Right renal cortex interstitium (tissue), 3 donors: ENCODE measurements at regions not wholly inside any gene's neighbourhood (a gene's known extent, or its start where the extent isn't known, plus 50 kb on each side); places are given as distances from the start of the nearest gene placed in this dataset.
"Not testable (repeated sequence)": the region's sequence is repeated elsewhere in the genome, so short reads cannot be mapped to it uniquely, and the experiment has no call there.

Experiments used
- DNase-seq, 3 donors: peaks; one replicate each; pipeline ENCODE4 v3.0.0-alpha.2; 2013; ENCODE audit warnings: low read depth in 3 of 3, low spot score in 2 of 3

GRCh38 chr16:86878236-86879080 is 300.1 kb downstream of the FOXL1 start:
- no peak for DNase-seq

GRCh38 chr16:86879268-86879667 is 300.9 kb downstream of the FOXL1 start:
- DNase-seq, result no peak

GRCh38 chr16:86880316-86881117 is 302.2 kb downstream of the FOXL1 start:
- no peak for DNase-seq

GRCh38 chr16:86881118-86881510 is 302.8 kb downstream of the FOXL1 start:
- DNase-seq, result no peak

DNA sequence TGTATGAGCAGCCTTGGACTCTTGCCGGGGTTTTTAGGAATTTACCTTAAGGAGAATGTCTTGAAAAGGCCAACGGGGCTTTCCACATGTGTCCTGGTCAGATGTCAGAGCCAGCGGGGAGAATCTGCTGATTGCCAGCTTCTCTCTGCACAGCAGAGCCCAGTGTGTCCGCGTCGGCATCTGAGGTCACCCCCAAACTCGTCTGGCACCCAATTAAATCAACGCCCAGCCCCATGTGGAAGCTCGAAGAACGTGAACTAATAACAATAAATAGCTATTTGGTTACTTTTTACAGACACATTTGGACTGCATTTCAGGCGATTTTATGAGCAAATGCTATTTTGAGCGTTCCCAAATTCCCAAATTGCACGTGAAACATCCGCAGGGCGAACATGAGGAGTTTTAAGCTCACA is 303.5 kb downstream of the FOXL1 start:
- DNase-seq, result no peak

DNA sequence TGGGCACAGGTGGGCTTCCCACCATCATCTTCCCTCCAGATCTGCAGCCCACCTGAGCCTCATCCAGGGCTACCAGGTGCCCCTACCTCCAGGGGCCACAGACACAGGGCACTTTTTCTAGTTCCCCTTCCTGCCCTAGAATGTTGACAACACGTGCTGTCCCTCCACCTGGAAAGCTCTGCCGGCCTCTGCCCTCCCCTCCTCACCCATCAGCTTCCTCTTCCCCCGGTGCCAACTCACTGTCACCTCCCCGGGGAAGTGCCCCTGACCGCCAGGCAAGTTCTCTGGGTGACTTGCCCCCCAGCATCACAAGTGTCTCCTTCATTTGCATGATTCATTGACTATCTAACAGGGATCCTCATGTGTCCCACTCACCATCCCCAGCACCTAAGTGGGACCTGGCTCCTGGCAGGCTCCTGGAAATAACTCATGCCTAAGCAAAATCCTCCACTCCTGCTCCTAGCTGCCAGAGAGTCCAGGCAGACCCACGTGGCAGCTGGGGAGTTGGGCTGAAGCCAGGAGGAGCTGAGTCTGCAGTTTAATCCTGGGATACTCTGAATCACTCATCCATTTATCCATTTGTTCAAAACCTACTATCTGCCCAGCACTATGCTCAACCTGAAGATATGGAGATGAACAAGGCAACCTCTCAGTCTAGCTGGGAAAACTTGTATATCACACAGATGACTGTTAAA is 304.4 kb downstream of the FOXL1 start:
- DNase-seq, result no peak

- no peak for DNase-seq
These were observed 305.4 kb downstream of the FOXL1 start for GRCh38 chr16:86883583-86884389.

DNA sequence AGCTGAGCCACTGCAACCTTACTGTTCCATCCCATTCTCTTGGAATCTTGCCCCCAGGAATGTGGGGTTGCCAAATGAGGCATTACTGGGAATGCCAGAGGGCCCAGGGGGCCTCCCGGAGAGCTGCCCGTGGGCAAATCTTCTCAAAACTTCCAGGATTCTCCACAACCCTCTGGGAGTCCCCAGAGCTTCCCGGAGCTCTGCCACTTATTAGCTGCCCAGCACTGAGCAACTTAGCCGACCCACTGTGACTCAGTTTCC is 306.0 kb downstream of the FOXL1 start:
- no peak for DNase-seq

DNA sequence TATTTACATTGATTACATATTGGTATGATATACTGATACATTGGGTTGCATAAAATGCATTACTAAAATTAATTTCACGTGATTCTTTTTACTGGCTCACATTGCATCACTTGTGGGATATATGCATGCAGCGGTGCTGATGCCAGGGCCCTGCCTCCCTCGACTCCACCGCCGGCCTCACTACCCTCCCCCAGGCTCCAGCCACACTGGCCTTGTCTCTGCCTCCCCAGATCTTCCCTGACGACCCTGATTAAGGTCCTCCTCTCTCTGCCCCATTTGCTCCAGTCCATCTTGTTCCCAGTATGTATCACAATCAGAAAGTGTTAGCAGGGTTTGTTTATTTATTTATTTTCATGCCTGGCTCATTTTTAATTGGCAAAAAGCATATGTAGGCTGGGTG is 306.8 kb downstream of the FOXL1 start:
- no peak for DNase-seq

DNA sequence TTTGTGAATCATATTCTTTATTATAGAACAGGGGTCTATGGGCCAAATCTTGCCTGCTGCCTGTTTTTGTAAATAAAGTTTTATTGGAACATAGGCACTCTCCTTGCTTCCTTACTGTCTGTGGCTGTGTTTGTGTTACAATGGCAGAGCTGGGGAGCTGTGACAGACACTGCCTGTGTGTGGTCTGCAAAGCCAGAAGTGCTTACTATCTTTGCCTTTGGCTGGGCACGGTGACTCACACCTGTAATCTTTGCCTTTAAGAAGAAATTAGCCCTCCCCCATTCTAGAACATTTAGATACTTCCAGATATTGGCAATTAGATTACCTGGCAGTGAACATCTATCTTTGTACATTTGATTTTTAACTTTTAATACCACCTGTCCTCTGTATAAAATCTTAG is 308.3 kb downstream of the FOXL1 start:
- no peak for DNase-seq

GRCh38 chr16:86887416-86887815 is 309.1 kb downstream of the FOXL1 start:
- DNase-seq, result no peak

DNA sequence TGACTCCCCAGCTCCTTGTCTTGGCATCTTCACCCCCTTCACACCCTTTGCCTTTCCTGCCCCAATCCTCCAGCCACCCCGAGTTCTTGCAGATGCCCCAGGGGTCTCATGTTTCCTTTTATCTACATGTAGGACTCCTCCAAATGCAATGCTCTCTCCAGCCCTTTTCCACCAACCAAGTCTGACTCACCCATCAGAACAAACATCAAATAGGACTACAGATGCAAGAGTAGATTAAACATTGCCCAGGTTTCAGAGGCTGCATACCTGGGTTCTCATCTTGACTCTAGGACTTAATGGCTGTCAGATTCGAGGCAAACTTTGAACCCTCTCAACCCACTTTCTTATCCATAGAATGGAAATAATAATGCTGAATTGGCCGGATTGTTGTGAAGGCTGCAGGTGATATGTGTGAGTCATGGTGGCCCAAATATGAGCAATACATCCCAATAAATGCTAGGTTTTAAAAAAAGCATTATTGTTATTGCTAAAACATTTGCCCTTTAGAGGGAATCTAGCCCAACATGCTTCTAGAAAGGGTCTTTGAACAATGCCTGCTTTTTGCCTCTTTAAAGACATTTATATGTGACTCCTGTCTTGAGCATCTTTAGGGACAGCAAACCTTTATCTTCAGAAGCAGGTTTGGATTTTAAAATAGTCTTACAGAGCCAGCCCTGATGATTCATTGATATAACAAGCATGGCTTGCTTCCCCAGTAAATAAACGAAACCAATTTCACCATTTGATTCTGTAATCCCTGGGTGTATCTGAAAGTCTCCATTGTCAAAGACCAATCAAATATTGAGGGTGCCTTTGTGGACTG is 310.1 kb downstream of the FOXL1 start:
- DNase-seq, result no peak

- DNase-seq, result not testable (repeated sequence)
These were observed 310.7 kb downstream of the FOXL1 start for GRCh38 chr16:86889054-86889366.

DNA sequence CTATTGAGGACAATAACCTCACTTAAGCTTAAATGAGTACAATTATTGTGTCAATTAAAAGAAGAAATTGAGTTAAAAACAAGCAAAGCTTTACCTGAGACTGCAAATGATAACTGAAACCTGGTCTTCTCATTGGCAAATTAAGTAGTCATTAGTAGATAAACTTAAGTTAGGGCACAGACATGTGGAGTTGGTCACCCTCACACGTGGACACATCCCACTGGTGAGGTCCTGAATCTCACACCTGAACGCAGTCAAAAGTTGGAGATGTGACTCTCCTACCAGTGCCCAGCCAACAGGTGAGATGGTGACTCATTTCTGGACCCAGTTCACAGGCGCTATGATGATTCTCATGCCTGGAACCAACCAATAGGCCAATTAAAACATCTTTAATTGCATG is 311.6 kb downstream of the FOXL1 start:
- DNase-seq, result no peak

DNA sequence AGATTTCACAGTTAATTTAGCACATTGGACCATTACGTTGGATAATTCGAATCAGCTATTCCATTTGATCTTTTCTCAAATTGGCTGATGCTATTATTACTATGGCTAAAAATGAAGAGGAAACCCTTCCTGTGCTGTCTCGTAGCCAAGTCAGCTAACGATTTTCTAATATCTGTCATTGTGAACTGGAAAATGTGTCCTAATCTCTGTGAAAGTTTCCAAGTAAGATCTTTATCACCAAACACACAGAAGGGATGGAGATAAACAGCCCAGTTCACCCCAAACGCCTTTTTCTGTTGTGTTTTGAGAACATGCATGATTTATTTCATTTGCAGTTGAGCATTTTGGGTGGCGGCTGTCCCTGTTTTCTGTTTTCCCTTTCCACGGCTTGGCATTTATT is 312.8 kb downstream of the FOXL1 start:
- no peak for DNase-seq

- no peak for DNase-seq
These were observed 313.3 kb downstream of the FOXL1 start for GRCh38 chr16:86891631-86892030.

DNA sequence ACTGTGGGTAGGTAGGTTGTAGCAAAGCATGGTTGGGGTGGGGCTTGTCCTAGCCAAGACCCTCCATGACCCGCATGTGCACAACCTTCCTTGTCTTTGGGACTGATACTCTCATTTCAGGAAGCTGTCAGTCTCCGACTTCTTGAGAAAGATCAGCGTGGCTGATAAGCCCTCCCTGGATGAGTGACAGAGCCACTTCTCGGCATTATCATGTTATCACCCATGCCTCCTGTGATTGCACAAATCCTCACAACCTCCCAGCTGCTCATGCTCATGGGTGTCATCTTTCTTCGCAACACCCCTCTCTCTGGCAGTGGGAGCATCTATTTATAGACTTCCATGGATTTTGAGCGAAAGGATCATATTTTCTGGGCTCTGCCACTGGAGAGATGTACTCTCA is 314.2 kb downstream of the FOXL1 start:
- DNase-seq, result no peak

DNA sequence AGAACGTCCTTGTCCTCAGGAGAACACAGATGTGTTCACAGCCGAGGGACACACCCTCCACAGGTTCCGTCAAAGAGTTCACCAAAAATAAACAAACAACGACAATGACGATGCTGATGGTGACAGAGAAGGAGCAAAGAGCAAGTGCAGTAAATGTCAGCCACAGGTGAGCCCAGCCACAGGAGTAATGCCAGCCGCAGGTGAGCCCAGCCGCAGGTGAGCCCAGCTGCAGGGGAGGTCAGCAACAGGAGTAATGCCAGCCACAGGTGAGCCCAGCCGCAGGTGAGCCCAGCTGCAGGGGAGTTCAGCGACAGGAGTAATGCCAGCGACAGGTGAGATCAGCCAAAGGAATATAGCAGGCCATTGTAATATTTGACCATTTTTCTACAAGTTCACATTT is 315.2 kb downstream of the FOXL1 start:
- DNase-seq, result no peak

DNA sequence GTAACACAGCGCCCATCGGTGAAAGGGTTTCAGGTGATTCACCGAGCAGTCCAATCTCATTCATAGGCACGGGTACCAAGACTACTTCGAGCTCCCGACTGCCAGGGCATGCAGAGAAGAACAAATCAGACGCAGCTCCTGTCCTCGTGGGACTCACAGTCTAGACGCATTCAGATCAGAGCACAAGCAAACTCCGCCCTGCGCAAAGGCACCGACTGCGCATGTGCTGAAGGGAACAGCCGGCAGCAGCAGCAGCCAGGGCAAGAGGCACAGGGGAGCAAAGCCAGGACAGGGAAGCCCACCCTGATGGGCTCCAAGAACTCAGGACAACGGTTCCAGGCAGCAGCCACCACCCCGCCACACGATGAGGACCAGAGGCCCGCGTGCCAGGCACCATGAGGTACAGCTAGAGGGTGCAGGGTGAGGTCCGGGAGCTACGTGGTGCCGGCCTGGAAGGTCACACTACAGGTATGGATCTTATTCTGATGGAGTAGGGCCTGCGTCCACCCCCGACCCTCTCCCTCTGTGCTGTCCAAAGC is 315.7 kb downstream of the FOXL1 start:
- no peak for DNase-seq

DNA sequence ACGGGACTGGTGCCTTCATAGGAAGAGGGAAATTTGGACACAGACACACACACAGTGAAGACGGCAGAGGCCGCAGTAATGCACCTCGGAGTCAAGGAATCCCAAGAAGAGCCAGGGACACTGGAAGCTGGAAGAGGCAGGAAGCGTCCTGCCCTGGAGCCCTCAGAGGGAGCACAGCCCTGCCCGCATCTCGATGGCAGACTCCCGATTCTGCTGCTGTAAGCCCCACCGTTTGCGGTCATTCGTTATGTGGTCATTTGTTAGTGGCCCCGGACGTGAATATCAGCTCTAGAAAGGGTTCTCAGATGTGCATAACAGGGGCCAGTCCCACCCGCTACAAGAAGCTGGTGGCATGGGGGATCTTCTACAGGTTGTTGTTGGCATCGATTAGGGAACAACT is 316.6 kb downstream of the FOXL1 start:
- DNase-seq, result no peak
